SK-N-SH (cell line): ENCODE measurements at regions not wholly inside any gene's neighbourhood (a gene's known extent, or its start where the extent isn't known, plus 50 kb on each side); places are given as distances from the start of the nearest gene placed in this dataset.

Experiments used
- CTCF ChIP-seq: fragments of 200-600 bp; sonication (generic); IDR thresholded peaks from 2 replicates; pipeline ENCODE4 v1.6.1; 2017; ENCODE audit warnings: antibody characterized with exemption, mild to moderate bottlenecking, moderate library complexity
- NRF1 ChIP-seq: IDR thresholded peaks from 2 replicates; pipeline ENCODE4 v1.6.1; 2012; ENCODE audit warnings: low read depth, mild to moderate bottlenecking, low read length
- POLR2AphosphoS5 ChIP-seq: IDR thresholded peaks from 2 replicates; pipeline ENCODE4 v1.6.1; 2012; ENCODE audit warnings: low read depth, low read length
- RXRA ChIP-seq: IDR thresholded peaks from 2 replicates; pipeline ENCODE4 v1.4.0; 2012; ENCODE audit warnings: low read depth, mild to moderate bottlenecking, borderline replicate concordance
- SIN3A ChIP-seq: IDR thresholded peaks from 2 replicates; pipeline ENCODE4 v1.6.1; 2012; ENCODE audit warnings: low read depth, mild to moderate bottlenecking, low read length, moderate library complexity, borderline replicate concordance
- TCF12 ChIP-seq: IDR thresholded peaks from 2 replicates; pipeline ENCODE4 v1.4.0; 2012
- USF1 ChIP-seq: IDR thresholded peaks from 2 replicates; pipeline ENCODE4 v1.4.0; 2012; ENCODE audit warnings: low read depth, borderline replicate concordance

GRCh38 chr5:5772202-5772601 is 349.7 kb downstream of the ICE1 start:
- no peak for TF ChIP-seq USF1
- TF ChIP-seq POLR2AphosphoS5, result no peak
- TF ChIP-seq RXRA, result no peak
- no peak for TF ChIP-seq CTCF
- no peak for TF ChIP-seq NRF1
- TF ChIP-seq SIN3A, result no peak
- no peak for TF ChIP-seq TCF12
